ENCODE measurements at regions not wholly inside any gene's neighbourhood (a gene's known extent, or its start where the extent isn't known, plus 50 kb on each side); places are given as distances from the start of the nearest gene placed in this dataset.

DNA sequence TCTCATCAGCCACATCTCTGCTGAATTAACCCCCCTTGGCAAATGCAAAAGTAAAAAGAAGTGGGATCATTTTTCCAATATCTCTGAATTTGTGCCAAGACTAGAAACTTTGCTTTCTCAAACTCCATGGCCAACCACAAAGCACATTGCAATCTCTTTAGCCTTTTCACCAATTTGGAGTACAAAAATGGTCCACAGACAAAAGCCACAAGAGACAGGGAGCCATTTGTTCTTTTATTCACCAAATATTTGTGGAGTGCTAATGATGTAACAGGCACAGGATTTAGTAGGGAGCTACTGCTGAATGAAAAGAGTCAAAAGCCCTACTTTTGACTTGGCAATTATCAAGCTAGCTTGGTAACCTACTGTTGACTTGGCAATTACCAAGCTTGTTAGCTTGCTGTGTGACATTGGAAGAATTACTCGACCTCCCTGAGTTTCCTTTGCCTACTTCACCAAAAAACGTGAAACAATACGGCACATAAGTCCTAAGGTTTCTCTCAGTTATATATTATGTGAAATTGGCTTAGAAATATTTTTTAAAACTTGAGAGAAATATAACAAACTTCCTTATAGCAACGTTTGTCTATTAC, 97.1 kb upstream of the KLF3 start:
- no peak for TF ChIP-seq POLR2AphosphoS5 (IDR thresholded peaks at IDR 0.05)
- TF ChIP-seq, protein P1, sequence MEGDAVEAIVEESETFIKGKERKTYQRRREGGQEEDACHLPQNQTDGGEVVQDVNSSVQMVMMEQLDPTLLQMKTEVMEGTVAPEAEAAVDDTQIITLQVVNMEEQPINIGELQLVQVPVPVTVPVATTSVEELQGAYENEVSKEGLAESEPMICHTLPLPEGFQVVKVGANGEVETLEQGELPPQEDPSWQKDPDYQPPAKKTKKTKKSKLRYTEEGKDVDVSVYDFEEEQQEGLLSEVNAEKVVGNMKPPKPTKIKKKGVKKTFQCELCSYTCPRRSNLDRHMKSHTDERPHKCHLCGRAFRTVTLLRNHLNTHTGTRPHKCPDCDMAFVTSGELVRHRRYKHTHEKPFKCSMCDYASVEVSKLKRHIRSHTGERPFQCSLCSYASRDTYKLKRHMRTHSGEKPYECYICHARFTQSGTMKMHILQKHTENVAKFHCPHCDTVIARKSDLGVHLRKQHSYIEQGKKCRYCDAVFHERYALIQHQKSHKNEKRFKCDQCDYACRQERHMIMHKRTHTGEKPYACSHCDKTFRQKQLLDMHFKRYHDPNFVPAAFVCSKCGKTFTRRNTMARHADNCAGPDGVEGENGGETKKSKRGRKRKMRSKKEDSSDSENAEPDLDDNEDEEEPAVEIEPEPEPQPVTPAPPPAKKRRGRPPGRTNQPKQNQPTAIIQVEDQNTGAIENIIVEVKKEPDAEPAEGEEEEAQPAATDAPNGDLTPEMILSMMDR (IDR thresholded peaks at IDR 0.05 in 8 of 11, conservative IDR thresholded peaks at IDR 0.05 in 3 of 11) = no peak

Data from spleen (tissue), 7 donors.